ENCODE measurements at regions not wholly inside any gene's neighbourhood (a gene's known extent, or its start where the extent isn't known, plus 50 kb on each side); places are given as distances from the start of the nearest gene placed in this dataset.
"Not testable (repeated sequence)": the region's sequence is repeated elsewhere in the genome, so short reads cannot be mapped to it uniquely, and the experiment has no call there.

DNA sequence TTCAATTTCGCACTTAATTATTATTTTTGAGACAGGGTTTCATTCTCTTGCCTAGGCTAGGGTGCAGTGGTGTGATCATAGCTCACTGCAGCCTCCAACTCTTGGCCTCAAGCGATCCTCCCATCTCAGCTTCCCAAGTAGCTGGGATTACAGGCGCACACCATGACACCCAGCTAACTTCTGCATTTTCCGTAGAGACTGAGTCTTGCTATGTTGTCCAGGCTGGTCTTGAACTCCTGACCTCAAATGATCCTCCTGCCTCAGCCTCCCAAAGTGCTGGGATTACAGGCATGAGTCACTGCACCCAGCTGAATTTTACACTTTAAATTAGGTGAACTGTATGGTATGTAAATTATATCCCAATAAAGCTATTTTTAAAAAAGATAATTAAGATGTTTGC is 90.6 kb upstream of the CASZ1 start:
- TF ChIP-seq, protein P1, sequence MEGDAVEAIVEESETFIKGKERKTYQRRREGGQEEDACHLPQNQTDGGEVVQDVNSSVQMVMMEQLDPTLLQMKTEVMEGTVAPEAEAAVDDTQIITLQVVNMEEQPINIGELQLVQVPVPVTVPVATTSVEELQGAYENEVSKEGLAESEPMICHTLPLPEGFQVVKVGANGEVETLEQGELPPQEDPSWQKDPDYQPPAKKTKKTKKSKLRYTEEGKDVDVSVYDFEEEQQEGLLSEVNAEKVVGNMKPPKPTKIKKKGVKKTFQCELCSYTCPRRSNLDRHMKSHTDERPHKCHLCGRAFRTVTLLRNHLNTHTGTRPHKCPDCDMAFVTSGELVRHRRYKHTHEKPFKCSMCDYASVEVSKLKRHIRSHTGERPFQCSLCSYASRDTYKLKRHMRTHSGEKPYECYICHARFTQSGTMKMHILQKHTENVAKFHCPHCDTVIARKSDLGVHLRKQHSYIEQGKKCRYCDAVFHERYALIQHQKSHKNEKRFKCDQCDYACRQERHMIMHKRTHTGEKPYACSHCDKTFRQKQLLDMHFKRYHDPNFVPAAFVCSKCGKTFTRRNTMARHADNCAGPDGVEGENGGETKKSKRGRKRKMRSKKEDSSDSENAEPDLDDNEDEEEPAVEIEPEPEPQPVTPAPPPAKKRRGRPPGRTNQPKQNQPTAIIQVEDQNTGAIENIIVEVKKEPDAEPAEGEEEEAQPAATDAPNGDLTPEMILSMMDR (IDR thresholded peaks at IDR 0.05; ENCODE audit: insufficient read depth, low read depth, low read length), result not testable (repeated sequence)
- not testable (repeated sequence) for TF ChIP-seq EZH2 (IDR thresholded peaks at IDR 0.05; ENCODE audit: insufficient read depth, low read length)
